Caco-2 (cell line): ENCODE measurements at regions not wholly inside any gene's neighbourhood (a gene's known extent, or its start where the extent isn't known, plus 50 kb on each side); places are given as distances from the start of the nearest gene placed in this dataset.

Source experiments
- BruUV-seq: library from RNA; stranded (reverse); fragments of 400-500 nt; replicated peaks from 2 replicates; lab custom pipeline; 2021; lab: Mats Ljungman, UMichigan
- CTCF ChIA-PET: fragments of 300-600 bp; sonication (Branson Sonifier 250); formaldehyde crosslinking; loops from one replicate; lab custom pipeline; 2022; ENCODE audit warnings: antibody characterized with exemption; lab: Charles Lee
- POLR2A ChIA-PET: fragments of 300-600 bp; sonication (Branson Sonifier 250); formaldehyde crosslinking; loops from one replicate; lab custom pipeline; 2022; ENCODE audit warnings: antibody characterized with exemption; lab: Charles Lee
- DNase-seq, 2 experiments: peaks; one replicate each; pipeline versions ENCODE4 v3.0.0 to v3.0.0-alpha.2; 2020 to 2022
- H3K27me3 ChIP-seq: replicated peaks from 2 replicates; pipeline ENCODE4 v1.6.0; 2011; ENCODE audit warnings: low read length; ENCODE audit not compliant: control insufficient read depth, insufficient read depth
- H3K36me3 ChIP-seq: 2 replicates; pipeline ENCODE4 v1.5.1; 2011; ENCODE audit warnings: low read length; ENCODE audit not compliant: control insufficient read depth, insufficient read depth
- H3K4me1 ChIP-seq: fragments of 250-450 bp; sonication (Bioruptor Pico); 2 replicates; pipeline ENCODE4 v1.5.1; 2020; ENCODE audit warnings: mild to moderate bottlenecking
- H3K4me3 ChIP-seq: 2 replicates; pipeline ENCODE4 v1.5.1; 2011; ENCODE audit warnings: low read depth, mild to moderate bottlenecking, control low read depth, low read length
- H3K9me3 ChIP-seq: fragments of 250-450 bp; sonication (Bioruptor Pico); 2 replicates; pipeline ENCODE4 v1.5.1; 2020; ENCODE audit warnings: mild to moderate bottlenecking, moderate library complexity
- H3K27ac Mint-ChIP-seq: one replicate; pipeline ENCODE4 v1.8.0; 2022; ENCODE audit warnings: mixed read lengths; ENCODE audit not compliant: unreplicated experiment
- H3K27me3 Mint-ChIP-seq: one replicate; pipeline ENCODE4 v1.8.0; 2022; ENCODE audit warnings: mixed read lengths; ENCODE audit not compliant: insufficient read depth, unreplicated experiment
- H3K36me3 Mint-ChIP-seq: one replicate; pipeline ENCODE4 v1.8.0; 2022; ENCODE audit warnings: mild to moderate bottlenecking, mixed read lengths; ENCODE audit not compliant: insufficient read depth, unreplicated experiment
- H3K4me1 Mint-ChIP-seq: one replicate; pipeline ENCODE4 v1.8.0; 2022; ENCODE audit warnings: low read depth, mixed read lengths; ENCODE audit not compliant: unreplicated experiment
- H3K4me3 Mint-ChIP-seq: one replicate; pipeline ENCODE4 v1.8.0; 2022; ENCODE audit warnings: mild to moderate bottlenecking, moderate library complexity, mixed read lengths; ENCODE audit not compliant: unreplicated experiment
- H3K9me3 Mint-ChIP-seq: one replicate; pipeline ENCODE4 v1.8.0; 2022; ENCODE audit warnings: mixed read lengths; ENCODE audit not compliant: unreplicated experiment
- intact Hi-C: fragments of 100-400 bp; cut with micrococcal nuclease; formaldehyde crosslinking; loops from one replicate; pipeline ENCODE4 v1.10.0; 2022; ENCODE audit not compliant: unreplicated experiment
- TF ChIP-seq, protein P1 (sequence below), 2 experiments: fragments of 200-600 bp in 1 of 2; IDR thresholded peaks; 1 replicate in 1 of 2; 2 replicates in 1 of 2; pipeline versions ENCODE4 v1.5.1 to v1.8.0; 2011 to 2022; ENCODE audit warnings: antibody characterized with exemption in 1 of 2, control low read depth in 1 of 2, inconsistent platforms in 1 of 2, low read depth in 1 of 2, low read length in 1 of 2, mild to moderate bottlenecking in 1 of 2, moderate library complexity in 1 of 2; ENCODE audit not compliant: insufficient read depth in 1 of 2, severe bottlenecking in 1 of 2, unreplicated experiment in 1 of 2

DNA sequence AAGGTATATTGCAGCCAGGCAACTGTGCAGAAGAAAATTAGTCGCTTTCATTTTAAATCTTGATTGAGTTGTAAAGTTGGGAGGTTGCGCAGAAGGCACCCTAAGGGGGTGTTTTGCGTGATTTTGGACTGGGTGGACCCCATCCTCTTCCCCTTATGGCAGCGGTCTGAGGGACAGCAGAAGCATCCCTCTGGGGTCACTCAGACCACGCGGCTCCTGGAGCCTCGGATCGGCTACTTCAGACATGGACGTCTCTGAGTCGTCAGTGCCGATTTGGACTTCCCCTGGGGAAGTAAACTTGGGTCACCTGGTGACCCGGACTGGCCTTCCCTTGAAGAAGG is 639.0 kb upstream of the DPP6 start:
- Mint-ChIP-seq H3K9me3 (peaks cover 63% of the 10 kb centered on the region), H3K27me3 (no peaks in the 10 kb centered on the region), H3K4me1 (no peaks in the 10 kb centered on the region), H3K27ac (no peak overlapping the region), H3K4me3 (no peak overlapping the region), H3K36me3 (no peaks in the 10 kb centered on the region)
- intact Hi-C loops, result no loop called here
- H3K4me3 ChIP-seq, result no peak overlapping the region
- no TSS peak for BruUV-seq
- no peaks in the 10 kb centered on the region for H3K36me3 ChIP-seq
- TF ChIP-seq, protein P1, sequence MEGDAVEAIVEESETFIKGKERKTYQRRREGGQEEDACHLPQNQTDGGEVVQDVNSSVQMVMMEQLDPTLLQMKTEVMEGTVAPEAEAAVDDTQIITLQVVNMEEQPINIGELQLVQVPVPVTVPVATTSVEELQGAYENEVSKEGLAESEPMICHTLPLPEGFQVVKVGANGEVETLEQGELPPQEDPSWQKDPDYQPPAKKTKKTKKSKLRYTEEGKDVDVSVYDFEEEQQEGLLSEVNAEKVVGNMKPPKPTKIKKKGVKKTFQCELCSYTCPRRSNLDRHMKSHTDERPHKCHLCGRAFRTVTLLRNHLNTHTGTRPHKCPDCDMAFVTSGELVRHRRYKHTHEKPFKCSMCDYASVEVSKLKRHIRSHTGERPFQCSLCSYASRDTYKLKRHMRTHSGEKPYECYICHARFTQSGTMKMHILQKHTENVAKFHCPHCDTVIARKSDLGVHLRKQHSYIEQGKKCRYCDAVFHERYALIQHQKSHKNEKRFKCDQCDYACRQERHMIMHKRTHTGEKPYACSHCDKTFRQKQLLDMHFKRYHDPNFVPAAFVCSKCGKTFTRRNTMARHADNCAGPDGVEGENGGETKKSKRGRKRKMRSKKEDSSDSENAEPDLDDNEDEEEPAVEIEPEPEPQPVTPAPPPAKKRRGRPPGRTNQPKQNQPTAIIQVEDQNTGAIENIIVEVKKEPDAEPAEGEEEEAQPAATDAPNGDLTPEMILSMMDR (IDR thresholded peaks at IDR 0.05; ENCODE audit: insufficient read depth in 1 of 2, low read depth in 1 of 2, low read length in 1 of 2, severe bottlenecking in 1 of 2, unreplicated experiment in 1 of 2), result no peak
- H3K9me3 ChIP-seq, result peaks cover 3% of the 10 kb centered on the region; the same call in 1 of the 2 replicates
- H3K27me3 ChIP-seq, result no peaks in the 10 kb centered on the region
- no peaks in the 10 kb centered on the region for H3K4me1 ChIP-seq
- no peak for DNase-seq
- CTCF ChIA-PET, result no interaction called here
- POLR2A ChIA-PET, result no interaction called here

DNA sequence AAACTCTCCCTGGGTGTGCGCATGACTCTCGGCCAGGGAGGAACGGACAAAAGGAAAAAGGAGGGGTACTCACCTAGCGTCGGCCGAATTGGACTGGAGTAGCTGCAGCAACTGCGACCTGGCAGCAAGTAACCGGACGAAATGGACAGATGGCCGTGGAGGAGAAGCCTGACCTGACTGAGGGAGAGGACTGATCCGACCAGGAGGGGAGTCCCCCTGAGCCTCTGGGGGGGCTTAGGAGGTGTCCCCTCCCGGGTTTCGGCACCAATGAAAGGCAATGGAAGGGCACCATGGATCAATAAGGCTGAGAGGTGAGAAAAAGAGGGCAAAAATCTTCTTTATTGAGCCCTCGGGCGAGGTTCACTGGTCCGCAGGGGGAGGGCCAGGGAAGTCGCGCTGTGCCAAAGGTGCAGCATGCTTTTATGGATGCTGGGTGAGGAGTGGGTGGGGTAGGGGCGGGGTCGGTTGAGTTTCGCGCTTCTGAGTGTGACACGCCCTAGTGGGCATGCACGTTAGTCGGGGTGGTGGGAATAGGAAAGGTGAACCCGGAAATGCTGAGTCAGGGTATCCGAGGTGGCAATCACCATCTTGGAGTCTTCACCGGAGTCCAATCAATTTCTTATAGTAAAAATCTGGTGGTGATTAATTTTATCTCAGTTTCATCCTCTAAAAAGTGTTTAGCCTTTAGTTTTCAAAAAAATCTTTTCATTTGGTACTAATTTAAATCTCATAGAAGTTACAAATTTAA is 638.5 kb upstream of the DPP6 start:
- no TSS peak for BruUV-seq
- Histone ChIP-seq H3K4me1 (no peaks in the 10 kb centered on the region), H3K9me3 (peaks cover 3% of the 10 kb centered on the region; the same call in 1 of the 2 replicates), H3K4me3 (no peak overlapping the region), H3K27me3 (no peaks in the 10 kb centered on the region), H3K36me3 (no peaks in the 10 kb centered on the region)
- no peaks in the 10 kb centered on the region for H3K4me1 Mint-ChIP-seq
- TF ChIP-seq, protein P1 (IDR thresholded peaks at IDR 0.05; ENCODE audit: insufficient read depth in 1 of 2, low read depth in 1 of 2, low read length in 1 of 2, severe bottlenecking in 1 of 2, unreplicated experiment in 1 of 2), result no peak
- no peaks in the 10 kb centered on the region for H3K27me3 Mint-ChIP-seq
- H3K4me3 Mint-ChIP-seq, result no peak overlapping the region
- H3K9me3 Mint-ChIP-seq, result peaks cover 58% of the 10 kb centered on the region
- H3K36me3 Mint-ChIP-seq, result no peaks in the 10 kb centered on the region
- POLR2A ChIA-PET, result no interaction called here
- intact Hi-C loops, result no loop called here
- no peak for DNase-seq
- CTCF ChIA-PET, result no interaction called here
- no peak overlapping the region for H3K27ac Mint-ChIP-seq

DNA sequence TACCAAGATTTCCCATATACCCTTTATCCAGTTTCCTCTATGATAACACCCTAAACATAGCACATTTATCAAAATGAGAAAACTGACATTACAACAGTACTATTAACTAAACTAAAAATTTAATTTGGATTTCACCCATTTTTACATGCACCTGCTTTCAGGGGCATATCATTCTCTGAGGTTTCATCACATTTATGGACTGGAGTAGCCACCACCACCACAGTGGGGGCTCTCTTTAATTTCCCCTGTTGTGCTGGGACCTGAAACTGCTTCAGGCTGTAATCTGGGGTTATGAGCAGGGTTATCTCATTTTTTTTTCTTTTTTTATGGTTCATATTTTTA is 637.9 kb upstream of the DPP6 start:
- Mint-ChIP-seq H3K4me1 (no peaks in the 10 kb centered on the region), H3K9me3 (peaks cover 56% of the 10 kb centered on the region), H3K4me3 (no peak overlapping the region), H3K27ac (no peak overlapping the region), H3K27me3 (no peaks in the 10 kb centered on the region), H3K36me3 (no peaks in the 10 kb centered on the region)
- CTCF ChIA-PET, result no interaction called here
- intact Hi-C loops, result no loop called here
- Histone ChIP-seq H3K4me3 (no peak overlapping the region), H3K9me3 (peaks cover 3% of the 10 kb centered on the region; the same call in 1 of the 2 replicates), H3K36me3 (no peaks in the 10 kb centered on the region), H3K27me3 (no peaks in the 10 kb centered on the region), H3K4me1 (no peaks in the 10 kb centered on the region)
- POLR2A ChIA-PET, result no interaction called here
- DNase-seq, result no peak
- TF ChIP-seq, protein P1 (IDR thresholded peaks at IDR 0.05; ENCODE audit: insufficient read depth in 1 of 2, low read depth in 1 of 2, low read length in 1 of 2, severe bottlenecking in 1 of 2, unreplicated experiment in 1 of 2), result no peak
- no TSS peak for BruUV-seq
